HG03565 (cell line): ENCODE measurements at regions not wholly inside any gene's neighbourhood (a gene's known extent, or its start where the extent isn't known, plus 50 kb on each side); places are given as distances from the start of the nearest gene placed in this dataset.

Experiments
- ATAC-seq: cut with Tn5 transposase; IDR thresholded peaks from one replicate; pipeline ENCODE4 v1.9.1; 2021; ENCODE audit warnings: mild to moderate bottlenecking, moderate library complexity; ENCODE audit not compliant: unreplicated experiment

DNA sequence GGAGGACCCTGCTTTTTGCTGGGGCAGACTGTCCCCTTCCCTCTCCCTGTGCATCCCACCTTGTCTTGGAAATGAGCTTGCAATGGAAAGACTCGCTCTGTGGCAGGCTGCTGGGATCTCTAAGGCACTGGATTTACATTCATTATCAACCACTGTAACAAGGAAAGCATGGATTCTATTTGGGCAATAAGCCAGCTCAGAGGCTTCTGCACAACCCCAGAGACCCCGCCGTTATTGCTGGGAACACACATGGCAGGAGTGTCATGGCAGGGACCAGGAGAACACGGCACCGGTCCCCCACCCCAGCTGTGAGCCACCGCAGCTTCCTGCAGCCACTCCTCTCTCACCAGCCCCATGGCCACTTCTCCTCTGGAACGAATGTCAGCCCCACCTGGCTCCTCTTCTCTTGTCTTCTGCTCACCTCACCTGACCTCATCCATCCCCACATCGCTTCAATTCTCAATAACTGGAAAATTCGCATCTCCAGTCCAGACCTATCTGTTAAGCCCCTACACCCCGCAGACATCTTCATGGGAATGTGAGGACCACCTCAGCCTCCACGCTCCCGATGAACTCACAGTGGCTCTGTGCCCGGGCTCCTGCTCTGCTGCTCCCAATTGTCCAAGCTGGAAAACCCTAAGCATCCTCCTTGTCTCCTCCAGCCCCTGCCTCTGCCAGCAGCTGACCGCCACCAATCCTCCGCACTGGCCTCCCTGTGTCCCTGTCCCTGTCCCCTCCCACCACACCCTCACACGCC, 181.5 kb downstream of the USP12 start:
- no peak for ATAC-seq

DNA sequence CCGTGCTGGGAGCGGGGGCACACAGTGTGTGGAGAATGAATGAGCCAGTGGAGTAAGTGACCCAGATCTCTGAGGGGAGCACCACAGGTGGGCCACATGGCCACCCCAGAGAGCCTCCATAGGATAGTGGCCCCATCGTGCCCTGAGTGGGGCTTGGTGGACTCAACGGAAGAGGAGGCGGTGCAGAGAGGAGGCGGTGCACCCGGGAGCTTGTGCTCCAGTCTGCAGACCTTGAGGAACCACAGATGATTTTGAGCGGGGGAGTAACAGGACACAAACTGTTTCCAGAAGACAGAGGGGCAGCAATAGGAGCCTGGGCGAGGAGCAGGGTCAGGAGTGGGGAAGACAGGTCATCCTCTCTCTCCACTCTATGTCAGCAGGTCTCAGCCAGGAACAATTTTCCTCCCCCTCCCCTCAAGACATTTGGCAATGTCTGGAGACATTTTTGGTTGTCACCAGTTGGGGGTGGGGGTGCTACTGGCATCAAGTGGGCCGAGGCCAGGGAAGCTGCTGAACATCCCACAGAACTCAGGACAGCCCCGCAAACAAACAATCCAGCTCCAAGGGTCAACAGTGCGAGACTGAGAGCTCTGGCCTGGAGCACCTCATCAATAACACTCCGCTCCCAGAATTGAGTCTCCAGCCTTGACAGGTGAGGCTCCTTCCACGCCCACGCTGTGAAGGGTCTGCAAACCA, 182.2 kb downstream of the USP12 start:
- no peak for ATAC-seq

DNA sequence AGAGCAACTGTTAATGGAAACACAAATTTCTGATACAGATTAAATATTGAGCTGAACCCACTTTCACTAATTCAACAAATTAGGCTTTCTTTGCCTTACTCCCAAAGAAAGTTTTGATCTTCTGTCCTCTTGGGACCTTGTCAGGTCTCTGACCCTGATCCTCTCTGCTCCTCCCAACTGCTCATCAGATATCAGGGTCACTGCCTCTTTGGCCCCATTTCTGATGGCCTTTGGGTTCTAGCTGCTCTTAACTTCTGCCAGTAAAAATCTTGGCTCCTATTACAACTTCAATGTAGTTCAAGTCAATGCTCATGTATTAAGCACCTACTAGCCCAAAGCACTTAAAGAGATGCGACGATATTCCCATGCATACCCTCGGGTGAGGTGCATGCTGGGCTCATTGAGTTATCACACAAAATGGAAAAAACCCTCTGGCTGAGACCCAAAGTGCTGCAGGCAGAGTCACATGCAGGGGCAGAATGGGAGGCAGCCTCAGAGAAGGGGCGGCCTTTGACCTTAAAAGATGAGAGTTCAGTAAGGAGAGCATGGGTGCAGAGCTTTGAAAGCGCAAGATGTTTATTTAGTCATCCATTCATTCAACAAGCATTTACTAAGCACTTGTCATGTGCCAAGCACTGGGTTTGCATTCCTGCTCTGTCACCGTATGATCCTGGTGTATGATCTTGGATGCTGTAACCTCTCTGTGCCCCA, 183.4 kb downstream of the USP12 start:
- no peak for ATAC-seq

DNA sequence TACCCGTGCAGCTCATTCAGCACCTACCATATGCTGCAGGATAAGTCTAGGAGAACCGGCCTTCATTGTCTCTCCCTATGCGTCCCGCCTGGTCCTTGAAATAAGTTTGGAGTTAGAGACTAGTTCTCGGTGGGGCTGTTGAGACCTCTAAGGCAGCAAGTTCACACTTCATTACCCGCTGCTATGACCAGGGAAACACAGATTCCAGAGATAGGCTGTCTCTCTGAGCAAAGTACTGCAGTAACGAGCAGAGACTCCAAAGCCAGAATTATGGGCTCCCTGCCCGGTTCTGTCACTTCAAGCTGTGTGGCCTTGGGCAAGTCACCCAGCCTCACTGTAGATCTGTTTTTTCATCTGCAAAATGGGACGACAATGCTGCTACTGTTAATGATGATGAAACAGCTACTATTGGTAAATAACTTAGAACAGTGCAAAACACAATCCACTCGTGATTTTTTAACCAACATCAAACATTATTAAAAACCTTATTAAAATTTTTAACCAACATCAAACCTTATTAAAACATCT, 184.1 kb downstream of the USP12 start:
- ATAC-seq = no peak

DNA sequence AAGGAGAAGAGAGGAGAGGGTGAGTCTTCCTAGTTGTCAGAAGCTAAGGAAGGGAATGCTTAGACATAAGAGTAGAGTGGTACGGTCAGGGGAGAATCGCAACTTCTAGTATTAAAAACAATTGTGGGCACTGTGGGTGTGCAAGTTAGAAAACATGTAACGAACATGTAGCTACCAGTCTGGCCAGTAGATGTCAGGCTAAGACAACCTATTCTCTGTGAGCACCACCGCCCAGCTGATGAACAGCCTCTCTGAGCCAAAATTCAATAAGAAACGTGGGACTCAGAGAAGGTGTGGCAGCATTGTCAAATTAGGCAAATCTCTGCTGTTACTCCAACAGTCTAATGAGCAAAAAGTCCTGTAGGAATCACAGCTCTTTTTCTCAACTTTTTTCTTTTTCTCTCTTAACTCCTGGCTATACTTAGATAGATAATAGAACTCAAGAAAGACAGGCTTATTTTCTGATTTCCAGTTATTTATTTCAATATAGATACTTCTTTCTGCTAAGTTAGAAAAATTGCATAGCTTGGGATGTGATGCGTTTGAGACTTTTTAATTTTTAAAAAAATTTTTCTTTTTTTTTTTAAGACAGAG, 186.2 kb downstream of the USP12 start:
- ATAC-seq = peak; percentile 53

DNA sequence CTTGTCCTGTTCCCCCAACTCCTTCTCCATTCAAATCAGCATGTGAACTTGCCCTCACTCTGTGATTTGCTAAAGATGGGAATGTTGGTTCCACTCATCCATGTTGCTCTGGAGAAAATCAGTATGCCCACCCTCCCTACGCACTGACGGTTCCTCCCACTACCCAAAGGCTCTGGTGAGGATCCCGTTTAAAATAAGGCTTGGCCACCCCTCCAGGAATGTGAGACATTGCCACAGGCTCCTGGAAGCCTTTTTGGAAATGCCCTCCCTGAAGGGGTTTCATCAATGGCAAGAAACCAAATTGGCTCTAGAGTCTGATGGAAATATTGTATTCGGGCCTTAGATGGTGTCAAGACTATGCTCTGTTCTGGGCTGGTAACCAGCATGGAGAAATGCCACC, 187.3 kb downstream of the USP12 start:
- ATAC-seq = no peak

DNA sequence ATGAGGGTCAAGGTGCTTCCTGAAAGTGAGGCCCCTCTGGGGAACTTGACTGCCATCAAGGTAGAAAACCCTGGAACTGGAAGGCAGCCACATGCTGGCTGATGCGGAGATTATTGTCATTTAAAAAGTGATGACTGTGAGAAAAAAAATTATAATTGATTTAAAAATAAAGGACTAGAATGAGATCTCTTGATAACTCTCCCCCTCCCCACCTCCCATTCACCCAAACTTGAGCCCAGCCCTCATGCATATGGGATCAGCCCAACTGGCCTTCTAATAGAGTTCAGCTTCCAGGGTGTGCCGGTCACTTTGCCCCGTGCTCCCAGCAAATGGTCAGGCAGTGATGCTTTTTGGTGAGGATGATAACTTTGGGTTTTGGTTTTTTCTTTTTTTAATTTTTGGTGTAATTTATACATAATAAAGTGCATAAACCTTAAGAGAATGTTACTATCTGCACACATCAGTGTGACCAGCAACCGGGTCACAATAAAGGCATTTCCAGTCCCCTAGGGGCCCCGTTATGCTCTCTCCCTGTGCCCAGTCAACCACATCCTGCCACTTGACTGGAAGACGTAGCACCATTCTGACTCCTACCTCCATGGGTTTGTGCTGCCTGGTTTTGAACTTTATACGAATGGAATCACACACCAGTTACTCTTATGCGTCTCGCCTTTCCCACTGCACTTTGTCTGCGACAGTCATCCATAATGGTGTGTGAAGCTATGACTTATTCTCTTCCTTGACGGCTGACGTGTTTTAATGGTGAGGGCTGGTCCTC, 187.9 kb downstream of the USP12 start:
- ATAC-seq = no peak

DNA sequence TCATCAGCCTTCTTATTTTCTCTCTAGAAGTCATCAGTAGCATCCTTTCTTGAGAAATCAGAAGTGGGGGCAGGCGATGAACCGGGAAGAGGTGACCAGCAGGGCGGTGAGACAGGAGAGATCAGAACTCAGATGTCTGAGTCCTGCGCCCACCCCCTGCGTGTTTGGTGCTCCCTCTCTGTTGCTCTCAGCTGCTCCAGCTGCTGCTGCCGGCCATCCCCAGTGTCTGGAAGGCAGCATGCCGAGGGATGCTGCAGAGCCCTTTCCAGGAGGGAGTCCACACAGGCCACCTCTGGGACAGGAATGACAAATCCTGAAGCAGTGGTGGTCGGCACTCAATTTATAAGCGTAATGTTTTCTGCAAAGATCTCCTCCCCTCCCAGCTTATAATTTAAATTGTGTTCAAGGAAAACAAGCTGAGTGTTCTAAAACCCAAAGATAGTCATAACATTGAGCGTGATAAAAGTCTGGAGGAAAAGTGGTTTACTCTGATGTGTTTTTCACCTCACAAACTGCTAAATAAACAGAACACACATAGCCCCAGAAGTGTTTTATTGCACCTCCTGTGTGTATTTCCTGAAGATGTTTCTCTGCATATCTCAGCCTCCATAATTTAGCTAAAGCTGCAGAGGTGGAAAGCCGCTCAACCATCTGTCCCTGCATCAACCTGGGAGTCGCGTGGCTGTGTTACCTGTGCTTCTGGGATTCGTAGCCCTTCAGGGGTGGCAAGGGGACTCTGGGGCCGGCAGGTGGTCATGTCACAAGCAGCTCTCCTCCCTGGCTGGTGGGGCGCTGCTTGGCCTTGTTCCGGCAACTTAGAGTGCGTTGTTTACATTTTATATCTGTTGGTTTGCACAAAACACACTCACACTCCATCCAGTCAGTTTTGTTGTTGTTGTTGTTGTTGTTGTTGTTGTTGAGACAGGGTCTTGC, 191.2 kb downstream of the USP12 start:
- no peak for ATAC-seq

DNA sequence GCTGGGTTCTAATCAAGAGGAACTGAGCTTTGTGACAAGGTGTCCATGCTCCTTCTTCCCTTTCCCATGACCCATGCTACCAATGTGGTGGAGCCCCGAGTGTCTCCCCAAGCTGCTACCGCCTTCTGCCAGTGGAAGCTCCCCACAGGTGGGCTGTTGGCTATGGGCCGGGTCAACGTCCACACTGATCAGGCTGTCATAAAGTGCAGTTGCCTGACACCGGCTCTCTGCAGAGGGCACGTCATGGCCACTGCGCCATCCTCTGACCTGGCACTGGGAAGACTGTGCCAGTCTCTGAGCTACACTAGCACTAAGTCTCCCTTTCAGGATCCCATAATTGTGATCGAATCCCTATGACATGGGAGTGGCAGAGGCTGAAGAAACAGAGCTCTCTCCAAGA, 192.3 kb downstream of the USP12 start:
- no peak for ATAC-seq

DNA sequence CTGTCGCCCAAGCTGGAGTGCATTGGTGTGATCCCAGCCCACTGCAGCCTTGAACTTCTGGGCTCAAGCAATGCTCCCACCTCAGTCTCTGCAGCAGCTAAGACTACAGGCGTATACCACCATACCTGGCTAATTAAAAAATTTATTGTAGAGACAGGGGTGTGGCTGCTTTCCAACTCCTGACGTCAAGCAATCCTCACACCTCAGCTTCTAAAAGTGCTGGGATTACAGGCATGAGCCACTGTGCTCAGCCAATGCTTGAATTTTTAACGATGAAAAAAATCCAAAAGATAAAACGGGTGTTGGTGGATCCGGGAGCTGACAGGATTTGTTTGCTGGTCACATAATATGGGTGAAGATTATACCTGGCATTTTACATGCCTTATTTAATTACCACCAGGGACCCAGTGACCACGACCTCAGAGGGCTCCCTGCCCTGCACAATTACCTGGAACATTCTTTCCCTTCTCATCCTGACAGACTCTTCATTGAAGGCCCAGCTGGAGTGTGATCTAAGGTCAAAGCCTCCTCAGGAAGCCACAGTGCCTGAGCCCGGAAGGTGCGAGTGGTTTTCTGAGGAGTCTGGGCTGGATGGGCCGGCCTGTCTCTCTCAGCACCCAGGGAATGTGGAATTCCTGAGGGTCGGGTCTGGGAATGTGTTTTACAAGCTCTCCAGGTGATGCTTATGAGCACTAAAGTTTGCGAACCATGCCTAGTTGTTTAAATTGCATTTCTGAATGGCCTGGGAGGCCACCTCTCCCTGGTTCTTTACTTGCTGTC, 193.3 kb downstream of the USP12 start:
- ATAC-seq = no peak

DNA sequence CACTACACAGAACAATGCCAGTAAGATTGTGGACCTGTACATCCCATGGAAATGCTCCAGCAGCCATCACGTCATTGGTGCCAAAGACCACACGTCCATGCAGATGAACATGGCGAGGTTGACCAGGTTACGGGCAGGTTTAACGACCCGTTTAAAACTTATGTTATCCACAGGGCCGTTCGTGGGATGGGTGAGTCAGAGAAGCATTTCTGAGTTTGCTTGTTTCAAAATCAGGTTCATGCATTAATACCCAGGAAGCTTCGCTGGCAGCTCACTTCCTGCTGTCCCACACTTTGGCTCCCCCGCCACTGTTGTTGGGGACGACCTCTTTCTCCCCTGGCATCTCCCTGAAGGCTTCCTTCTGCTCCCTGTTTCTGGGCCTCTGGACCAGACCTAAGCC, 194.1 kb downstream of the USP12 start:
- ATAC-seq = no peak

DNA sequence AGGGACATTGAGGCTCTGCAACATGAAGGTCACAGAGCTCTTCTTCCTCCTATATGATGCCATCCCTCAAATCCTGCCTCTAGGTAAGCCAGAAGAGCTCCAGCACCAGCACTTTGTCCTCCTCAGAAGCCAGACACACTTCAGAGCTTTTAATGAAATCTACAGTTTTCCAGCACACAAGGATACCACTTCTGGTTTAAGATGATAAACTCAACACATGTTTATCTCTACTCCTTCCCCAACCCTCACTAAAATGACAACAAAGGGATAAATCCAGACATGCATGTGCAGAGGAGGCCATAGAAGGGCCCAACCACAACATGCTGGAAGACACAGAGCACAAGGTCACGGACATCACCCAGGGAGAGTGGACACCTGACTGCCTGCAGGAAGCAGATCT, 195.3 kb downstream of the USP12 start:
- no peak for ATAC-seq

DNA sequence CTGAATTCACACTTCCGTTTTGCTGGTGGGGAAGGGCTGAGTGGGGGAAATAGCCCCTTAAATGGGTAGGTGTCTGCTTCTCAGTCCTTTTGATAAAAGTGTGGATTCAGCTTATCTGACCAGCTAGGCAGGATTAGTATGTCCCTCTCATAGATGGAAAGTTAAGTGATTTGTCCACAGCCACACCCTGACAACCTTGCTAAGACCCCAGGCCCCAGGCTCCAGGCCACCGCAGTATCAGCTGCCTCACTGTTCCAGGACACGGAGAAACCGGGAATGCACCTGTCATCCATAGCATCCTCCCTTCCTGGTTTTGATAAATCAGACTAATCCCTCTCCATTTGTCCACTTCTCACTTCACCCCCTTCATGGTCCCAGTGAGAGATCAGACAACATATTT, 197.7 kb downstream of the USP12 start:
- ATAC-seq = no peak

DNA sequence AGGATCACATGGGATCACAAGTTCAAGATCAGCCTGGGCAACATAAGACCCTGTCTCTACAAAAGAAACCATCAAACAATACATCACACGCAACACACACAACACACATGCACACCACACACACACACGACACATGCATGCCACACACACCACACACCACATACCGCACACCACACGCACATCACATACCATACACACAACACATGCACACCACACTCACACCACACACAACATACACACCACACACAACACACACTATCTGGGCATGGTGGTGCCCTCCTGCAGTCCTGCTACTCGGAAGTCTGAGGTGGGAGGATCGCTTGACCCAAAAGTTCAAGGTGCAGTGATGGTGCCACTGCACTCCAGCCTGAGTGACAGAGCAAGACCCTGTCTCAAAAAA, 198.3 kb downstream of the USP12 start:
- no peak for ATAC-seq

DNA sequence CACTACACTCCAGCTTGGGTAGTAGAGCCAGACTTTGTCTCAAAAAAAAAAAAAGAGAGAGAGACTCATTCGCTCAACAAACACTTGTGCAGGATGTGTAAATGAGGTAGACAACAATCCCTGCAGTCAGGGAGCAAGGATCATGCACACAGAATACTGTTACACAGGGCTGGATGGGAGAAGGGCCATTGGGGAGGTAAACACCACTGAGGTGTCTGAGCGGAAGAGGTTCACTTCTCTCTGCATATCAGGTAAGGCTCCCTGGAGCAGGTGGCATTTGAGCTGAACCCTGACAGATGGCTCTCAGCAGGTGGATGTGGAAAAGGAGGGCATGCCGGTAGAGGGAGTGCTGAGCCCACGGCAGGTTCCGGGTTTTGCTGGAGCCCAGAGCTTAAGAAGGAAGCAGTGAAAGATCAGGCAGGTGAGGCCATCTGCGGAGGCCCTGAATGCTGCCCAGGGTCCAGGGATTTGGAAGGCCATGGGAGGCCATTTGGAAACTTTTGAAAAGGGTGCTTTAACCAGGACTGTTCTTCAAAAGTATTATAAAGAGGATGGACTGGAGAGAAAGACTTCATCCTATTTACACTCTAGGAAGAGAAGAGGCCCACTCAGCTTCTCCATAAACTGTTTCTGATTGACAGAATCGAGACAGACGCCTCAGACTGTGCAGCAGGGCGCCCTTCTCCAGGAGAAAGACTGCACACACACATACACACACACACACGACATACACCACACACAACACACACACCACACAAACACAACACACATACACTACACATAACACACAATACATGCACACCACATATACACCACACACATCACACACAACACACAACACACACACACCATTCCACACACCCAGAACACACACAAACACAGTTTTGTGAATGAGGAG, 199.4 kb downstream of the USP12 start:
- ATAC-seq = no peak

DNA sequence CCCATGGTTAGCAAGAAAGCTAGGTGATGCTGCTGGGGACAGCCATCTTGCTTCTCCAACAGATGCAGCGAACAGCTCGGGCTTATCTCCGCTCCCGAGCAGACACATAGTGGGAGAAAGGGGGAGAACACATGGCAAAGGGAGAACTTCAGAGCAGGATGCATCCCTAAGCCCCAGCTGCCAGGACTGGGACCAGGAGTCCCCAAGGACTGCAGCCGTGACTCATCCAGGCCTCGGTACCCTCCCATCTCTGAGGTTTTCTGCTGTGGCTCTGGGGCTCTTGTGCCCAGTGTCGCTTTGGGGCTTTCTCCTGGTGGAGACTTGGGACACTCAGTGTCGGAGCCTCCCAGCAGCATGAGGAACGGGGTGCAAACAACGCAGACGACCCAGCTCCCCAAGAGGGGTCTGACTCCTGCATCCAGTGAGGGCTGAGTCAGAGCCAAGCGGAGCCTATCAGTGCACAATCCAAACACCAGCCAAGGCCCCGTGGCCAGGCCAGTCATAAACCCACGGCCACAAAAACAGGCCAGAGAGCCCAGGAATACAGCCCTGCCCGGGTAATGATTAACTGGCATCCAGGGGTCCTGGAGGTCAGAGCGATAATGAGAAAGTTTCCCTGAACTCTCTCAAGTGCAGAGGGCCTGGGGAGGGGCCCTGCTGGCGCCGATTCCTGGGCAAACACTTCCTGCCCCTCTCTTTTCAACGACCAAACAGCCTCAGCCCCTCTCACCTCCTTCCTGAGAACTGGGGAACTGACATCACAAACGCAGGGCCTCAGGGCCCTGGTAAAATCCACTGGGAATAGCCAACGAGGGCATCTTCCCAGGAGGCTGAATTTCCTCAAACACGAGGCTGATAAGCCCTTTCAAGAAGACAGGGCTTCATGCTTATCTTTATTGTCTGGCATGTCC, 202.9 kb downstream of the USP12 start:
- ATAC-seq = no peak
